Ovary (tissue), 3 donors: ENCODE measurements at regions not wholly inside any gene's neighbourhood (a gene's known extent, or its start where the extent isn't known, plus 50 kb on each side); places are given as distances from the start of the nearest gene placed in this dataset.

Experiments used
- CTCF ChIP-seq, 3 donors: fragments of 450-650 bp in 2 of 3; fragments of 200-600 bp in 1 of 3; IDR thresholded peaks; one replicate each; pipeline versions ENCODE4 v1.5.1 to v1.8.0; 2016 to 2022; ENCODE audit warnings: antibody characterized with exemption in 3 of 3, mild to moderate bottlenecking in 1 of 3
- POLR2A ChIP-seq: fragments of 450-650 bp; IDR thresholded peaks from one replicate; pipeline ENCODE4 v1.6.1; 2017; ENCODE audit warnings: antibody characterized with exemption, mild to moderate bottlenecking, moderate library complexity
- donor health status: DM: no; HTN: no; CAD: no.

GRCh38 chr7:31251441-31251840, 89.1 kb downstream of the NEUROD6 start:
- TF ChIP-seq CTCF (IDR thresholded peaks at IDR 0.05) (no peak), POLR2A (no peak)
